ENCODE measurements at regions not wholly inside any gene's neighbourhood (a gene's known extent, or its start where the extent isn't known, plus 50 kb on each side); places are given as distances from the start of the nearest gene placed in this dataset.

DNA sequence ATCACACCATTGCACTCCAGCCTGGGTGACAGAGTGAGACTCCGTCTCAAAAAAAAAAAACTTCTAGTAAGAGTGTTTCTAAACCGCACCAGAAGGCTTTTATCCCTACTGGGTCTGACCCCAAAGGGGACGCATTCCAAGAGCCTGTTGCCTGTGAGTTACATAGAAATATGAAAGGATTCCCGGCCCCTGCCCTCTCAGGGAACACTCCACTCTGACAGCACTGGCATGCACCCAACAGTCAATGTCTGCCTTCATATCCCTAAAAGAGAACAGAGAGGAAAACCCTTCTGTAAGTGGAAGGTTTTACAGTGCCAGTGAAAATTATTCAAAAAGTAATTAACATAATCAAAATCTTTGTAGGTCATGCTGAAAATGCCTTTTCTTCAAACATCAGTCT, 117.1 kb upstream of the PTPRT start:
- DNase-seq (ENCODE audit: low read depth), result no peak

DNA sequence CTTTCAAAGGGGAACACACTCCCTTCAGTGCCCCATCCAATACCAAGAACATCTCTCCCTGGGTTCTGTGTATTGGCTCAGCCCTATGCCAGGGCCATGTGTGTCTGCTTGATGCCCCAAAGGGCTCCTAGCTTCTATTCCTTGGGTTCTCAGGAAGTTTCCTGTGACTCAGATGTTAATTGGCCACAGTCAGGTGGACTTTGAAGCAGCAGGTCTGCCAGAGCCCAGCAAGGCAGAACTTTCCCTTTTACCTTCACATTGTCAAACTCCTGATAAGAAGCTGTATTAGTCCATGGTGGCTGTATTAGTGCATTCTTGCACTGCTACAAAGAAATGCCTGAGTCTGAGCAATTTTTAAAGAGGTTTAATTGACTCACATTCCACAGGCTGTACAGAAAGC, 116.0 kb upstream of the PTPRT start:
- no peak for DNase-seq (ENCODE audit: low read depth)

GRCh38 chr20:43304598-43304997, 114.9 kb upstream of the PTPRT start:
- no peak for DNase-seq (ENCODE audit: low read depth)

DNA sequence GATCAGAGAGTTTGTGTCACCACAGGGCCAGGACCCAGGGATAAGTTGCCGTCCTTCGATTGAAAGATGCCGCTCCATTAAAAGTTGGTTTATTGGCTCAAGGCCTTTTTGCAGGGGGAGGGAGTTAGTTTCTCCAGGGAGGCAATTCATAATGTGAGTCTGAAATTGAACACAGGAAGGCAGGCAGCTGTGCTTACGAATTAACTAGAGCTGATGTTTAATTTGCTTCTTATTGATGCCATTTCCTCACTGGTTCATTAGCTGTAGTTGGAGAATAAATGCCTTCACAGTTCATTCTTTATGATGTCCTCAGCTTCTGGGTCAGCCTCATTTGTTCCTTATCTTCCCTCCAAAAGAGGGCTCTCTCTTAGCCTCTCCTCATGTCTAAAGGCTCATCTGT, 113.2 kb upstream of the PTPRT start:
- DNase-seq (ENCODE audit: low read depth), result no peak

DNA sequence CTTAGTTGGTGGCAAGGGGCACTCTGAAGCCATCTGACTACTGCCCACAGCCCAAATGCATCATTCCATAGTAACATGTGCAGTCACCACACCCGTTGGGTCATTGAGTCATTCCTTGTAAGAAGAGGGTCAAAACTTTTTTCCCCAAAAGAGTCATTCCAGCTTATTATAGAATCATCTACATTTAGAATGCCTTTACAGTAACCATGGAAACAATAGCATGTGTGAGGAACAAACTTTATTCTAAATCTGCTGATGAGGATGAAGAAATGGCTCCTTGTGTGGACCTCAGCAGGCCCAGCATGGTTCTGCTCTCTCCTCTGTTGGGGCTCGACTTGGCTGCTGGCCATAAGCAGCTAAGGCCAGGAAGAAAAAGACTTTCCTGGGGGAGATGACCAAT, 111.2 kb upstream of the PTPRT start:
- DNase-seq (ENCODE audit: low read depth), result no peak

DNA sequence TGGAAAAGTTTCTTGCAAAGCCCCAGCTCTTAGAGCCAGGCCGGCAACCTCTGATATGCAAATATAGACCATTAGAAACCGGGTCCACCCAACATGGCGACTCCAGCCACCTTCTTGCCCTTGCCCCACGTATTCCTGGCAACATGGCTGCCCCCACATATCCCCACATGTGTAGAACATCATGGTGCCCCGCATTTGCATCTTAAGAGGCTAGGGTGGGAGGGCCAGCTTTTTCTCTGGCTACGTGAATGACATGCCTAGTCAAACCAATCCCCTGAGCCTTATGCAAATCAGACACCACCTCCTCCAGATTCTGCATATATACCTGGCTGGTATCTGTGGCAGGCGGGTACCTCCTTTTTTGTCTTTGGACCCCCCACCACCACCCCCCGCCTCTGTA, 106.1 kb upstream of the PTPRT start:
- no peak for DNase-seq (ENCODE audit: low read depth)

DNA sequence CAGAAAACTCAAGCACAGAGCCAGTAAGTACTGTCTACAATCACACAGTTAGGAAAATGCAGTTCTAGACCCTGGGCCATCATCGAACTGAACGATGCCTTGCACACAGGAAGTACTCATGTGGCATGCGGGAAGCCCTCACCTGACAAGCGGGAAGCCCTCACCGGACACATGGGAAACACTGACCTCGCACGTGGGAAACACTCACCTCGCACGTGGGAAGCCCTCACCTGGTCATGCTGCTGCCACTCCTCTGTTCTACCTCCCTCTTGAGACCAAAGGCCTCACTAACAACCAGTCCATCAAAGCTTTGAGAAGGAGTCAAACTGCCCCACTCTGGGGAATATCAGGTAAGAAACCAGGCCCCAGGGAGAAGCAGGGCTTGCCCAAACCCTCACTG, 105.6 kb upstream of the PTPRT start:
- DNase-seq (ENCODE audit: low read depth), result no peak

DNA sequence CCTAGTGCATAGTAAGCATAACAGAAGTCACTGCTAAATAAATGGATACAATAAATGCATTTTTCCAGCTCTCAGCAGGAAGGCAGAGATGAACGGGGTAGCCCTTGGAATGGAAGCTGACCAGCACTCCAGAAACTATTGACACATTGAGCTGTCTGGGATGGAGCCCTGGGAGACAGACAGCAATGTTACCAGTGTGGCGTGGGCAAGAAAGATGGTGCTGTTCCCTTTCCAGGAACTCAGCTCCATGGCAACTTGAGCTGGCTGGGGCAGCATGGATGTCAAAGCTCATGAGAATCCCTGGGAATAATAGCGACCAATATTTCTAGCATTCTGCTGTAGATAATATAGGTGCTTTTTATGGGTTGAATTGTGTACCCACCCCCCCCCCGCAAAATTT, 104.3 kb upstream of the PTPRT start:
- no peak for DNase-seq (ENCODE audit: low read depth)

GRCh38 chr20:43293068-43293786, 103.5 kb upstream of the PTPRT start:
- no peak for DNase-seq (ENCODE audit: low read depth)

GRCh38 chr20:43292222-43292621, 102.5 kb upstream of the PTPRT start:
- no peak for DNase-seq (ENCODE audit: low read depth)

DNA sequence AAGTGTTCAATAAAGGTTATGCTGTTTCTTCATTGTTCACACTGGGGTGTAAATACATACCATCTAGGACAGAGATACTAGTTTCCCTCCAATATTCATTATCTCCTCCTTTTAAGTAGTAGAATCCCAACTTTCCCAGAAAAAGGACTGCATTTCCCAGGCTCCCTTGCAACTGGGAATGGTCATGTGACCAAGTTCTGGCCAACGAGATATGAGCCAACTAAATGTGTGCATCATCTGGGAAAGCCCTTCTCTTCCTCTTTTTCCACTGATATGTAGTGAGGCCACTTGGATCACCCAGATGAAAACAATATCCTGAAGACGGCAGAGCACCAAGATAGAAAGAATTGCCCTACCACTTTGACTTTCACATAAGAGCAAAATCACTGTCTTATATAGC, 97.9 kb upstream of the PTPRT start:
- no peak for DNase-seq (ENCODE audit: low read depth)

DNA sequence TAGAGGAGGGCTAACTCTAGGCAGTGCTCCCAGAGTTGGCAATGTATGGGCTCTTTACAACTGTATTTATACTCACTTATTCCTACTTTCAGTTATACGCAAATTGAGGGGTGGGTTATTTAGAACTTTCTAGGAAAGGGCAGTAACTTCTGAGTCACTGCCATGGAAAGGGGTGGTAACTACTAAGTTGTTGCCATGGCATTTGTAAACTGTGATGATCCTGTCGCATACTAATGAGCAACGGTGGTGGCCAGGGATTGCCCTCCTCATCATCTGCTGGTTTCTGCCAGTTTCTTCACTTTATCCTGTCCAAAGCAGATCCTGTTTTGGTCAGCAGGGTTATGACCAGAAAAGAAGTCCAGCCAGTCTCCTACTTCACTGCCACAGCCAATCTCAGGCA, 95.5 kb upstream of the PTPRT start:
- DNase-seq (ENCODE audit: low read depth), result no peak

DNA sequence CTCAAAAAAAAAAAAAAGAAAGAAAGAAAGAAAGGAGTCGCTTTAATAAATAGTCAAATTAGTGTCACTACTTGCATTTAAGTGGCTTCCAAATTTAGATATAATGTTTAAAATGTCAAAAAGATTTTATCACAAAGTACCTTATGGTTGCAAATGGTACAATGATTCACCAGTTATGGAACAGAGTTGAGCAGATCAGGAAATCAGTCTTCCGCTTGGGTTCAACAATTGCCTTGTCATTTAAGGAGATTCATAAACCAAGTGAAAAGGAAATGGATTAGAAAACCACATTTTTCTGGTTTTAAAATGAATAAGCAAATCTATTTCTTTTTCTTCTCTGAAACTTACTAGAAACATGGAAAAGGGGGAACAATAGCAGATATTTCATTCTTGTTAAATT, 94.8 kb upstream of the PTPRT start:
- DNase-seq (ENCODE audit: low read depth), result no peak

DNA sequence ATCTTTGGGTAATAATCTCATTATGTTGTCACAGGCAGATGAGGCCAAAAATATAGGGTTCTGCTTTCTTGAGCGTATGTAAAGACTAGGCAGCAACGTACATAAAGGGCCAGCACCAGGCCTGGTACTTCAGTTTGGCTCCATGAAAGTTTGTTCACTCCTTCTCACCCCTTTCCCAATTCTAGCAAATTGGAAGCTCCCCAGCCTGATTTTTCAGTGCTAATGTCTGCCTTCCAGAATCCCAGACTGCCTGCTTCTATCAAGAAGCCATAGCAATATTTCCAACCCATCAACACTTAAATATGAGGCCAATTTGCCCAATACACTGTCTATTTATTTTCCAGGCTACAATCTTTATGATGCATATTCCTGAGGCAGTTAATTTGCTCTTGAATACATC, 93.4 kb upstream of the PTPRT start:
- no peak for DNase-seq (ENCODE audit: low read depth)

DNA sequence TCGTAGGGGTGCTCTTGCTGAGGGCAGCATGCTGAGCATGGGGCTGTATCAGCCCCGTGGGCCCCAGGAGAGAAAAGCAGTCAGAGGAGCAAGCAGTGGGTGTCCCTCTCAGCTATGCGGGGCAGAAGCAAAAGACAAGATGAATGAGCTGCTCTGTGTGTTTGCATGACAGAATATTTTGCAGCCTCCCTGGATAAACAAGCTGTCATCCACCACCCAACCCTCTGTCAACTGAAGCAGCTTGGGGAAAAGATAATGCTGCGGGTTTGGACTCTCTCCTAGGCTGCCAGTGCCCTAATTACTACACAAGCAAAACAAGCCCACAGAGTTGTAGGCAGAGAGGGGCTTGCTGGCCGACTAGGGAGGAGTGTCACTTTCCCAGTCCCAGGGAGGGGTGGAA, 82.3 kb upstream of the PTPRT start:
- no peak for DNase-seq (ENCODE audit: low read depth)

DNA sequence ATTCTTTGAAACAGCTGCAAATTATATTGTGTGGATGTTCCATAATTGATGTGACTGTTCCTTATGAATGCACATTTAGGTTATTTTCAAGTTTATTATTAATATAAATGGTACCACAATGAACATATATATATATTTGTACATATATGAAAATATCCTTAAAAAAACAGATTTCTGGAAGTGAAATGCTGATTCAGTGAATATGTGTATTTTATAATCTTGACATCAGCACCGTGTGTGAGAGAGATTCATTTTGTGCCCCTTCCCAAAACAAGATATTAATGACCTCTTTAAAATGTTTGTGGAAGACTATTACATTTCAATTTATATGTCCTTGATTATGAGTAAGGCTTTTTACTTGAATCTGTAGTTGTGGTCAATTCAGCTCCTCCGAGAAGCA, 75.7 kb upstream of the PTPRT start:
- DNase-seq (ENCODE audit: low read depth), result no peak

- no peak for DNase-seq (ENCODE audit: low read depth)
Measured at GRCh38 chr20:43263226-43263625, 73.5 kb upstream of the PTPRT start.

DNA sequence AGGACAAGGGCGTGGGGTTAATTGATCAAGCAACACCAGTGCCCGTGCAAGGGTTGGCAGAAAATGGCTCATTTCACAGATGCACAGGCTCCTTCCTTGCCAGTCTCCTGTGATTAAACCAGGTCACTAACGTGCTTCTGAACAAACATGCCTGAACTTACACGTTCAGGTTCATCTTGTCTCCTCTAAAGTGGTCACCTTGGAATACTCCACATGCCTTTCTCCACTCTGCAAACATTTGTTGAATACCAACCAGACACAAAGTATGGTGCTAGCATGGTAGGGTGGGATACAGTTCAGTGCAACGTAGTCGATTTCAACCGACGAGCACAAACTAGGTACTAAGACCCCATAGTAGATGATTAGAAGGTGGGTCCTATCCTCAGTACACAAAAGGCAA, 72.6 kb upstream of the PTPRT start:
- no peak for DNase-seq (ENCODE audit: low read depth)

DNA sequence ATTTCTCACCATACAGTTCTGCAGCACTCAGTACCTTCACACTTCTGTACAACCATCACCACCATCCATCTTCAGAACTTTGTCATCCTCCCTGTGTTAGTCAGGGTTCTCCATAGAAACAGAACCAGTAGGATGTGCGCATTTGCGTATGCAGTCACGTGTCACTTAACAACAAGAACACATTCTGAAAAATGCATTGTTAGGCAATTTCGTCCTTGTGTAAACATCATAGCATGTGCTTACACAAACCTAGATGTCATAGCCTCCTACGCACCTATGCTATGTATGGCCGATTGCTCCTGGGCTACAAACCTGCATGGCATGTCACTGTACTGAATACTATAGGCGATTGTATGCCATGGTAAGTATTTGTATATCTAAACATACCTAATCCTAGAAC, 66.2 kb upstream of the PTPRT start:
- DNase-seq (ENCODE audit: low read depth), result no peak

DNA sequence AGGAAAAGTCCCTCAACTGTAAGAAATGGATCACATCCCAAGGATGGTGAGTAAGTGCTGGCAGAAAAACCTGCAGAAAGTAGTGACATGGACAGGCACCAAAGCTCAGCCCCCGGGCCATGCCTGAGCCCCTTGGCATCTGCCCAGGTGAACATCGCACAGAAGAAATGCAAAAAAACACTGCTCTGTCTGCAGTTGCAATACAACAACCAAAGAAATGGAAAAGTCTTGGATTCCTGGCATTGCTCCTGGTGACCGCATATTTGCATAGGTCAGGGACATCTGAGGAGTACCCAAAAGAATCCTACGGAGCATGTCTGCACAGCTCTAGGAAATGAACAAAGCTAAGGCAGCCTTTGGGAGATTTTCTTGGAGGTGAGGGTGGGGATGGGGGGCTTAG, 63.1 kb upstream of the PTPRT start:
- DNase-seq (ENCODE audit: low read depth), result no peak

GRCh38 chr20:43248341-43248740, 58.6 kb upstream of the PTPRT start:
- DNase-seq (ENCODE audit: low read depth), result no peak

DNA sequence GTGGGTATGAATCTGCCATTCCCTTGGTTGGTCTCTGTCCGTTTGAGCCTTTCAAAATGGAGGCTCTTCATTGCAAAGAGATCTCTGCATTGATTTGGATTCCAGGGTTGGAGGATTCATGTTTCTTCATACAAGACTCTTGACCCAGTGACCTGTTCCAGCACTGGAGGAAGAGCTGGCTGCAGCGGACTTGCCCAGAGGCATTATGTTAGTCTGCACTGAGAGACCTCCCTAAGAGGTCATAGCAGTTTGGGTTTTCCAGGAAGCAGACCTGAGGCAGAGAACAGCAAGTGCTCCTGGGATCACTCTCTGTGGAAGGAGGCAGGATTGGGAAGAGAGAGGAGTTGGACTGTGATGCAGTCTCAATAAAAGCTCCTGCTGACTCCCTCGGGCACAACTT, 57.7 kb upstream of the PTPRT start:
- DNase-seq (ENCODE audit: low read depth), result no peak

GRCh38 chr20:43244647-43245046, 54.9 kb upstream of the PTPRT start:
- no peak for DNase-seq (ENCODE audit: low read depth)

GRCh38 chr20:43243672-43244269, 54.1 kb upstream of the PTPRT start:
- no peak for DNase-seq (ENCODE audit: low read depth)
